ENCODE measurements at regions not wholly inside any gene's neighbourhood (a gene's known extent, or its start where the extent isn't known, plus 50 kb on each side); places are given as distances from the start of the nearest gene placed in this dataset.

DNA sequence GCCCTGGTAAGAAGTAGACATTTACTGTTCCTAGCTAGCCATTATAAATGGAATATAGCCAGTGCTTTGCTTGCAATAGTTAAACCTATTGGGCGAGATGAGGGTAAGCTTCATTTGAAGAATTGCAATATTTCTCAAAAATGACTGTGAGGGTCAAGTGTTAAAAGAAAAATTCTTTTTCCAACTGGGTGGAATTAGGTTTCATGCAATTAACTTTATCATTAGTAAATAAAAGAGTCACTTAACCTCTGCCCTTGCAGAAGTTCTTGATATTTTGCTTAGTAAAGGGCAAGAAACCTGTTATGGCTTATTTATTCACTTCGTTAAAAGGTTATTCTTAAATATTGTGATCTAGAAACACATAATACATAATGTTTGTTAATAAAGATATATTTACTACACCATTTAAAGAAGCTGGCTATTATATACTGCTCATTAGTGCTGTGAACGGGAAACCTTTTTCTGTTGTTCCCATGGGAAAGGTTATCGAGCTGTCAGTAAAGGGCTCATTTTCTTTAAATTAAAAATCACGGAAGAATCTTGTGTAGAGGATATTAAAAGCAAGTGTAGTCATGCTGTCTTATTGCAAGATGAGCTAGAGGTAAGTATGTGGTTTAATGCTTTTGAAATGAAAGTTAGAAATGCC lies 370.5 kb downstream of the CSNK1G3 start:
- no peak for DNase-seq

DNA sequence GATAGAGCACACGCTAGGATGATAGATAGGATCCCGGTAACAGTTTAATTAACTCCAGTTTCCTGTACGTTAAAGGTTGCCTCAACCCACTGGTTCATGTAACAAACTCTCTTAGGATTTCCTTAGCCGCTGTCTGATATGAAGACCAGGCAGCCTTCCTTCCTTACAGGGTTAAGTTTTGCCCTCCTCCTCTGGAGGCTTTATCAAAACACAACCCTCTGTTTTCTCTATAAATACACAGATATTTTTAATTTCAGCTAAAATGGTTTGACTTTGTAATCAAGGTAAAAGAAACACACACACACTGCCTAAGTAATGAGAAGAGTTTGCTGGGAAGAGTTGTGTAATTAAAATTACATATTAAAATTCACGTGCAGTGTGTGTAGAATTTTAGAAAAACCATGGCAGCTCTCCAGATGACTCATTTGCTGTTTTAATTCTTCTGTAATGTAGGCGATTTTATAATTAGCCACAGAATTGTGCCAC lies 369.8 kb downstream of the CSNK1G3 start:
- no peak for DNase-seq

DNA sequence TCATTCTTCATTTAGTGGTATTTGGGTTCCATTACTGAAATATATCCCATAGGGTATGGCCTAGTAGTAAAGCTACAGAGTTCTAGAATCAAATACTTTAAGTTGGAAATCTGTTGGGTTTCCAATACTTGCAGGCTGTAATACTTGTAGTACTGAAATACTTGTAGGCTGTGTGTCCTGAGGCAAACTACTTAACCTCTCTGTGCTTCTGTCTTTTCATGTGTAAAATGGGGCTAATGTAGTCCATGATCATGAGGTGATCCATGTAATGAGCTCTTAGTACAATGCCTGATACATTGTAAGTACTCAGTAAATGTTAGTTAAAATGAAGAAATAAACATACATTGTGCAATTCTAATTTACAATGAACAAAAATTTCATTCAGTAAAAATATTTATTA lies 368.9 kb downstream of the CSNK1G3 start:
- DNase-seq = no peak

GRCh38 chr5:123879071-123879470 lies 367.1 kb downstream of the CSNK1G3 start:
- no peak for DNase-seq

DNA sequence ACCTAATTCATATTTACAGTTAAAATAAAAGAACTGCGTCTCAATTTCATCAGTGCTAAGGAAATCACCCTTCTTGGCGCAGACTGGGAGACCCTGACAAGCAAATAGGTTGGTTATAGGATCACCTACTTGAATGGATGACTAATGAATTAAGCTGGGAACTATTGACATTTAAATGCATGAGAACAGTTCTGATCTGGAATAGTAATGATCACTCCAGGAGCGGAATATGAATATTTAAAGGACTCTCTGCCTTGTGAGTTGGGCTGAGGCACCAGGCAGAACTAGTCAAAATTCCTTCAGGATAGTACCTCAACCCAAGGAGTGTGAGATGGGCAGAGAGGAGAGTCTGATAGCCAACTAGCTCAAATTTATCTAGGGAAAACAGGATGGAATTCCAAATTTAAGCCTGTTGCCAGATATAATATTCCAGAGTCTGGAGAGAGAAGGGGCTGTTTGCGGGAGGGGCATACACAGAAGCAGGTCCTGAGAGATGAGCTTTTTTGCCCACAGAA lies 364.4 kb downstream of the CSNK1G3 start:
- DNase-seq = no peak

DNA sequence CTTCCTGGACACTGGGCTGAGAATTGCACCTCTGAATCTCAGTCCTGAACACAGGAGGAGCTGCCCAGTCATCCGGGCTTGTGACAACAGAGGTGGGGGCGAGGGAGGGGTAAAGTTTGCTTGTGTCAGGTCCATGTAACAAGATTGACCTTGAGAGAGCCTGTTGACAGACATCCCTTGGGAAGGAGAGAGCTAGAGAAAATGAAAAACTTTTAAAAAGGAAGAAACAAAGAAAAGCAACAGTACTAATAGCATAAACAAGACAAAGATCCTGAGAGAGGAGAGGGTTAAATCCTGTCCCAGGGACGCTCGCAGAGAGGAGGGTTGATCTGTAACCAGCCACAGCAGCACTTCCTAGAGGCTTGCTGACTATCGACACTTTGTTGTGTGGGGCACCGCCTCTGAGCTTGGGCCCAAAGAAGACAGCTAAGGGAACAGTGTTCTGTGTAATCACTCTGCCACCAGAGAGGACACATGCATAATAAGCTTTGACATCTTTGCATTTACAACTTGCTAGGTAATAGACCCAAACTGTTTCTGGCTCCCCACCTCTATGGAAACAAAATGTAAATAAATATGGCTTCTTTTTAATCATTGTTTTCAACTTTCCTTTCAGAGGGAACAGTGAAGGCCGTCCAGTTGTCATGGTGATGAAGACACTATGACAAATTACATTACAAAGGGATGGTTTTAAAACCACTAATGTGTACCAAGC lies 363.7 kb downstream of the CSNK1G3 start:
- DNase-seq = no peak

DNA sequence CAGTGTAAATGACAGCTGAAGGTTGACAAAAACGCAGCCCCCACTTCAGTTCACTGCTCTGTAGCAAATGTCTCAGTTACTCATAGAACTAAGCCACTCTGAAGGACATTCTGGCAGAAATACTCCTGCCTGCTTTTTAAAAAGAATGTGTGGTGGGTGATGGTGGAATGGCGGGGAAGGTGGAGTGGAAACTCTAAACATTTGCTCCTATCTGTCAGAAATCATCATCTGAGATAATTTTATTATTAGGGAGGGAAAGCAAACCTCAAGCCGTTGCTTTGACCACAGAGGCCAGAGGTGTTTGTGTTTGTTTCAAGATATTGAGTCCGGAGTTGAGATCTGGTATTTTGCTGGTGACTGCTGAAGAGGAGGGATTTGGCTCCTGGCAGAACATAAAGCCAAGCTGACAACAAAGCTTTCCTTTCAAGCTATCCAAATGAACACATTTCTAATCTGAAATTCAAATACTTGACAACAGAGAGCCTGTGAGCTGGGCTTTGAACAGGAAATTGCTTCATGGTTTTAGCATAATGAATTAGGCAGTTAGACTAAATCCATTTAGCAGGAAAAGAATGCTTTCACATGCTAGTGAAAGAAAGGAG lies 362.7 kb downstream of the CSNK1G3 start:
- DNase-seq = no peak

- DNase-seq = no peak
Measured at GRCh38 chr5:123873846-123874245, 361.9 kb downstream of the CSNK1G3 start.

- DNase-seq = no peak
Measured at GRCh38 chr5:123871373-123871772, 359.4 kb downstream of the CSNK1G3 start.

GRCh38 chr5:123868881-123869280 lies 356.9 kb downstream of the CSNK1G3 start:
- DNase-seq = no peak

- no peak for DNase-seq
Measured at GRCh38 chr5:123868267-123868666, 356.3 kb downstream of the CSNK1G3 start.

- no peak for DNase-seq
Measured at GRCh38 chr5:123865641-123866040, 353.7 kb downstream of the CSNK1G3 start.

DNA sequence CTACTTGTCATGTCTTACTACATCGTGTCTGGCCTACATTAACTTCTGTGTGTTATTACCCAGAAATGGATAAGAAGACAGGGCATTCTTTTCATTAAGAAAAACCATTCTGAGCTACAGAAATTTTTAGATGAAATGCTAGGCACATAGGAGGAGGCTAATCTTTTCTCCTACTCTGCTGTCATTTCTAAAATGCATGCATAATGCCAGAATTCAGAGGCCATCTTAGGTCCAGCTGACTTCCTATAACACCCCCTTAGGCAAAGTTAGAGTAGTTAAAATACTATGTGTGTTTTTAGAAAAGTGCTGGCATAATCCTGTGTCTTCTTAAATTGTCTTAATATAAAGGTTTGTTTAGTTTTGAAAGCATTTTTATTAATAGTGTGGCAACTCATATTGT lies 352.6 kb downstream of the CSNK1G3 start:
- no peak for DNase-seq

DNA sequence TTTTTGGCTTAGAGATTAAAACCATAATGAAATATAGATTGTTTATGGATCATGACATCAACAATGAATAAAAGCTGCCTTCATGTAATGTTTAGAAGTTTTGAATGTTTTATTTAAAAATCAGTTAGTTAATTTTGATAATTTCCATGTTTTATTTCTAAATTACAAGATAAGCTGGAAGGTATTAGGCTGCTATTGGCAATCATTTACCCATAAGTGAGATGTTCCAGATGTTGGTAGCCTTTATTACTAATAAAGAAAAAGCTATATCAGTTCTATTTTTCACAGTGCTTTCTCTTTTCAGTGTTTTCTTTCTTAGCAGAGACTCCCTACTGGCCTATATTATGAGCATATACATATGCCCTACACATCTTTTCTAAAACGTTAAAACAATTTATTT lies 347.0 kb downstream of the CSNK1G3 start:
- no peak for DNase-seq

GRCh38 chr5:123856766-123857165 lies 344.8 kb downstream of the CSNK1G3 start:
- DNase-seq = no peak

GRCh38 chr5:123855609-123856008 lies 343.6 kb downstream of the CSNK1G3 start:
- DNase-seq = no peak

GRCh38 chr5:123845356-123846100 lies 333.6 kb downstream of the CSNK1G3 start:
- DNase-seq = no peak

DNA sequence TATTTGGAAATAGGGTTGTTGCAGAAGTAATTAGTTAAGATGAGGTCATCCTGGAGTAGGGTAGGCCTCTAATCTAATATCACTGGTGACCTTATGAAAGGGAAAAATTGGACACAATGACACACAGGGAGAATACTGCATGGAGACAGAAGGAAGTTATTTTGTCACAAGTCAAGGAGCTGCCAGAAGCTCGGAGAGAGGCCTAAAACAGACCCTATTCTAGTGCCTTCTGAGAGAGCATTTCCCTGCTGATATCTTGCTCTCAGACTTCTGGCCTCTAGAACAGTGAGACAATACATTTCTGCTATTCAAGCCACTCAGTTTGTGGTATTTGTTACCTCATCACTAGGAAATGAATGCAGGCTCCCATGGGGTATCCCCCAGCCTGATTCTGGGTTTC lies 332.9 kb downstream of the CSNK1G3 start:
- DNase-seq = no peak

GRCh38 chr5:123835421-123835820 lies 323.4 kb downstream of the CSNK1G3 start:
- no peak for DNase-seq

- no peak for DNase-seq
Measured at GRCh38 chr5:123830575-123830974, 318.6 kb downstream of the CSNK1G3 start.

- no peak for DNase-seq
Measured at GRCh38 chr5:123827811-123828210, 315.8 kb downstream of the CSNK1G3 start.

DNA sequence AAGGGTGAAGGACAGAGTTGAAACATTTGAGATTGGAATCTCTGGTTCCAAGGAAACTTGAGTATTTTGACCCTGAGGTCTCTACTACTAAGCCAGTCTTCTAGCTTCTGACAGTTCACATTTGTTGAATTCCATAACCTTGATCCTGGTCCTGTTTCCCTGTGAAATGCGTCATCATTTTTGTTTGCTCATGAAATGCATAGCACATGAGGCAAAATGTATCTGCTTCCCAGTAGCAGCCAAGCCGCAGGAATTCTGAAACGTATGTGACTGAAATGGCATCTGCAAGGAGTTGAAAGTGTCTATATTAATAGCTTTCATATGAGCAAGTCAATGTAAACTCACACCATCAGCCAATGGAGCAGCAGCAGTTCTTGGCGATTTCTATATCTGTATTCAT lies 307.9 kb downstream of the CSNK1G3 start:
- DNase-seq = no peak

GRCh38 chr5:123819386-123819785 lies 307.4 kb downstream of the CSNK1G3 start:
- DNase-seq = no peak

Data from CD4-positive, alpha-beta T cell treated with Interferon gamma for 1 hour (primary cell).